ENCODE measurements at regions not wholly inside any gene's neighbourhood (a gene's known extent, or its start where the extent isn't known, plus 50 kb on each side); places are given as distances from the start of the nearest gene placed in this dataset.

DNA sequence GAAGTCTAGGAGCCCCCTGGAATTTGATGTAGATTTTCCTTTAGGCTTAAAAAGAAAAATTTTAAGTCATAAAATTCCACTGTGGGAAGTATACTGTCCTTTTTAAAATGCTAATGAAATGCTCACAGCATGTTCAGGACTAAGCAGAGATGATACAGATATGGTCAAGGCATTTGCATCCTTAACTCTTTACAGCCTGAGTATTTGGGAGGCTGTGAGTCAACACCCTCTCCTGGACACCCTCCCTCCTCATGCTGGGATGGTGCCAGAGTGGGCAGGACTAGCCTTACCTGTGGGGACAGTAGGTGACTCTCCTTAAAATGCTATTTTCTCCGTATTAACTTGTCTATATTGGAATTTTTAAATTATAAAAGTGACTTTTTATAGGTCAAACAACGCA is 197.4 kb upstream of the ELL2 start:
- no peaks in the 10 kb centered on the region for H3K36me3 Mint-ChIP-seq (ENCODE audit: low read depth)
- H3K4me1 Mint-ChIP-seq (ENCODE audit: low read depth), result no peaks in the 10 kb centered on the region
- no peak overlapping the region for H3K27ac Mint-ChIP-seq
- no peaks in the 10 kb centered on the region for H3K9me3 Mint-ChIP-seq
- H3K27me3 Mint-ChIP-seq (ENCODE audit: low read depth), result peaks cover 10% of the 10 kb centered on the region
- no peak for DNase-seq (ENCODE audit: low spot score)
- no peak overlapping the region for H3K4me3 Mint-ChIP-seq

DNA sequence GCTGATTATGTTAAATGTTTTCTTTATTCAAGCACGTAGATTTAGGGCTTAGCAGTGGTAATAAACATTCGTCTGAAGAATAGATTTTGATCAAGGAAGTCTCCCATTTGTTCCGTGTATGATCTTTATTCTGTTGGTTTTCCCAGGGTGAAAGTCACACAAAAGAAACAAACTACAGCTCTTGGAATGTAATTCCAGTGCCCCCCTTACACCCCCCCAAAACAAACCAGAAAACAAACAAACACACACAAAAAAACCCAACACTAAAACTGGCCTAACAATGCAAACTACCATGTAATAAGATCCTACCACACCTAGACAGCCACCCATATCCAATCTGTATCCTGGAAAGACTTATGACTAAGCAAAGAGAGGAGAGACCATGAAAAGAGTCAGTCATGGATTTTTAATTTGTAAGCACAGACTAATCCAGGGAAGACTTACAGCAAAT is 196.2 kb upstream of the ELL2 start:
- Mint-ChIP-seq H3K9me3 (no peaks in the 10 kb centered on the region), H3K36me3 (ENCODE audit: low read depth) (no peaks in the 10 kb centered on the region), H3K27ac (no peak overlapping the region), H3K4me1 (ENCODE audit: low read depth) (no peaks in the 10 kb centered on the region), H3K4me3 (no peak overlapping the region), H3K27me3 (ENCODE audit: low read depth) (peaks cover 10% of the 10 kb centered on the region)
- no peak for DNase-seq (ENCODE audit: low spot score)

DNA sequence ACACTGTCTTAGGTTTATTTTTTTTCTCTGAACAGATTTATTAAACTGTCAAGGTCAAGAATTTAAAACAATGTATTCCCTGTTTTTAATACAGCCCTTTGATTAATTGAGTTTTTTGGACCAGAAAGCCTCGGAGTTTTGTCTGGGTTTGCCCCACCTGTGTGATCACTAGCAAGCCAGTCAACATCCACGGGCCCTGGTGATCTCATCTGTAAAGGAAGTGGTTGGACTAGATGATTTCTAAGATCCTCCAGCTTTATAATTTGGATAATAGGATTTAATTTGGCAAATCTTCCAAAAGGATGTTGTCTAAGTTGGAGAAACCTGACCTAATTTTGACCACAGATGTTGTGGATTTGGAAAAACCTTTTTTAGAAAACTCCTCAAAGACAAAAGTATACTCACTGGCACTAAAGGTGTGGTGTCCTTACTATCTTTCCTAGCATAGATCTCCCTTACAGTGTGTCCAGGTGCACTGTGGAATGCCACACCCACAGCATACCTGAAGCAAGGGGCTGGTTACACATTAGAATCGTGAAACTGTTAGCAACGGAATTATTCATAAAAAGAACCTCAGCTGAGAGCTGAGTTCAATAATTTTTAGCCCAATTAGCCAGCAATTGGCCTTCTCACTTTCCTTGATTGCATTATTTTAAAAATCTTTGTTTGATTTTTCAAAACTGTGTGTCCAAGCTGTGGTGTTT is 195.6 kb upstream of the ELL2 start:
- Mint-ChIP-seq H3K9me3 (no peaks in the 10 kb centered on the region), H3K27me3 (ENCODE audit: low read depth) (peaks cover 10% of the 10 kb centered on the region), H3K4me3 (no peak overlapping the region), H3K36me3 (ENCODE audit: low read depth) (no peaks in the 10 kb centered on the region), H3K4me1 (ENCODE audit: low read depth) (no peaks in the 10 kb centered on the region), H3K27ac (no peak overlapping the region)
- DNase-seq (ENCODE audit: low spot score), result no peak

DNA sequence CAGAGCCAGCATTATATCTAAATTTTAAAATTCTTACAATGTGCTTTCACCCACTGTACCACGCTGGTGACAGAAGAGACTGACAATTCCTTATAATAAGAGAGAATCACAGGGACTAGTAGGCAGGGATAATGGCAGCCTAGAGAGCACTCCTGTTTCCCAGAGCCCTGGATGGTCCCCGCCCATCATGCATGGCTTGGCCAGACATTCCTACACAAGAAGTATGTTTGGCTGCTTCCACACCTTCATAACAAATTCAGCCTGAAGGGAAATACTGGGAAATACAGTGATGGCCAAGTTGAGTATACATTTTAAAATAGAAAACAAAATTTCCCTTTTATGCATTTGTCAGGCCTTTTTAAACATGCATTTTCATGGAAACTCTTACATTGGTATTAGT is 193.5 kb upstream of the ELL2 start:
- no peak overlapping the region for H3K4me3 Mint-ChIP-seq
- H3K4me1 Mint-ChIP-seq (ENCODE audit: low read depth), result no peaks in the 10 kb centered on the region
- no peak overlapping the region for H3K27ac Mint-ChIP-seq
- H3K36me3 Mint-ChIP-seq (ENCODE audit: low read depth), result no peaks in the 10 kb centered on the region
- H3K27me3 Mint-ChIP-seq (ENCODE audit: low read depth), result peaks cover 3% of the 10 kb centered on the region
- no peak for DNase-seq (ENCODE audit: low spot score)
- no peaks in the 10 kb centered on the region for H3K9me3 Mint-ChIP-seq

DNA sequence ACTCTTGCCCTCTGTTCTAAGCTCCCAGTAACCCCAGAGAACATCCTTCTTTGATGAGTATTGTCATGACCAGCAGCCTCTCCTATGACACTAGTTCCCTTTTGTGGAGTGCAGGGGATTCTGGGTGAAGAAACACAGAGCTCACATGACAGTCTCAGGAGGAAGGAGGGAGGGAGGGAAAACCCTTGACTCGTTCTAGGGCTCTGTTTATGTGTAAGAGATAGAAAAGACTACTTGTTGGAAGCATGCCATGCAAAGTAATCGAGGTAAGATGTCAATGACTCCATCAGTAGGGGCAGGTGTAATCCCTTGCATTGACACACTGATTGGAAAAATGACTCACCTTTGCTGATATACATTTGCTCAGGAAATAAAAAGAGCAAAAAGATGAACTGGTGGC is 190.2 kb upstream of the ELL2 start:
- Mint-ChIP-seq H3K4me1 (ENCODE audit: low read depth) (no peaks in the 10 kb centered on the region), H3K4me3 (no peak overlapping the region), H3K27me3 (ENCODE audit: low read depth) (no peaks in the 10 kb centered on the region), H3K27ac (no peak overlapping the region), H3K9me3 (no peaks in the 10 kb centered on the region), H3K36me3 (ENCODE audit: low read depth) (no peaks in the 10 kb centered on the region)
- DNase-seq (ENCODE audit: low spot score), result no peak

DNA sequence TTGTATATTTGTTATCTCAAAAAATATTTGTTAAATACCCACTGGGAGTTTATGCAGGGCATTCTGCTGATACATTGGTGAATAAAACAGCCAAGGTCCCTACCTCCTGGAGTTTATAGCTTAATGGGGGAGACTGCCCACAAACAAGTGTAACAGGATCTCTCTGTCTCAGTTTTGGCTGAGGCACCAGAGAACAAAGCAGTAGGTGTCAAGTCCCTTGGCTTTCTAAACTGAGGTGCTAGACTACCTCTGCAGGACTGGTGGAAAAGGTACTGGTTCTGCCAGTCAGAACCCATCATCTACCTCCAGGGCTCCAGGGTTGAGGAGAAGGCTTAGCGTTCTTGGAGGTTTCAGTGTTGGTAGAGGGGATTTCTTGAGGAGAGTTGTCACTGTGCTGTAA is 188.4 kb upstream of the ELL2 start:
- H3K4me3 Mint-ChIP-seq, result no peak overlapping the region
- no peak overlapping the region for H3K27ac Mint-ChIP-seq
- no peaks in the 10 kb centered on the region for H3K36me3 Mint-ChIP-seq (ENCODE audit: low read depth)
- no peak for DNase-seq (ENCODE audit: low spot score)
- no peaks in the 10 kb centered on the region for H3K27me3 Mint-ChIP-seq (ENCODE audit: low read depth)
- H3K4me1 Mint-ChIP-seq (ENCODE audit: low read depth), result peaks cover 3% of the 10 kb centered on the region
- no peaks in the 10 kb centered on the region for H3K9me3 Mint-ChIP-seq

DNA sequence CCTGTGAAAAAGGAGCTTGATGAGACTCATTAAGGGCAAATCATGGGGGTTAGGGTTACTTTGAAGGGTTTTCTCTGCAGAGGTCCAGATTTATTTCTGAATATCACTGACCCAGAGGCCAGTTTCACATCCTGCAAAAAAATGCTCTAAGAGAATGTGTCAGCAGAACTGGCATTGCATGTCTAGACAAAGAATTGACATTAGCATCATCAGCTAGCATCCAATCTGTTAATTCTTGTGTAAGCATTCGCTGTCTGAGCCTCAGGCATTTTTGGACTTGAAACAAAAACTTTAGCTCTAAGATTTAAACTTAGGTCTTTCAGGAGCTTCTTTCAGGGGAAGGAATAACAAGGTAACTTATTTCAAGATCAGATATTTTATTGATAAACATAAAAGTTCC is 187.9 kb upstream of the ELL2 start:
- Mint-ChIP-seq H3K4me3 (no peak overlapping the region), H3K9me3 (no peaks in the 10 kb centered on the region), H3K27ac (no peak overlapping the region), H3K27me3 (ENCODE audit: low read depth) (no peaks in the 10 kb centered on the region), H3K36me3 (ENCODE audit: low read depth) (no peaks in the 10 kb centered on the region), H3K4me1 (ENCODE audit: low read depth) (peaks cover 3% of the 10 kb centered on the region)
- no peak for DNase-seq (ENCODE audit: low spot score)

DNA sequence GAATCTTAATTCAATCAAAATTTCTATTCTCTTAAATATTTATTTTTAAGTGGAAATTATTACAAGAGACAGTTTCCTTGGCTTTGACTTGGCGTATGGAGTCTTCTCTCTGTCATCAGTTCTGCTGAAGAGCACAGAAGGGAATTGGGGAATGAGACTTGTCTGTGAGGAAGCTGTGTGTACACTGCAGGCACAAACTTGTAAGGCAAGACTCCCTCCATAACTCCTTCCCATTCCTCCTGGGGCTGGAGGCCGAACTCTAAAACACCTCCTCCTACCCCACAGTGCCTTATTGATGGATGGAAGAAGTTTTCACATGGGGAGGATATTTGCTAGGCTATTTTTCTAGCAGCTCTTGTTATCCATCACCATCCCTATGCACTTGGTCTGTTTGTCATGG is 187.4 kb upstream of the ELL2 start:
- no peaks in the 10 kb centered on the region for H3K36me3 Mint-ChIP-seq (ENCODE audit: low read depth)
- H3K27ac Mint-ChIP-seq, result no peak overlapping the region
- H3K27me3 Mint-ChIP-seq (ENCODE audit: low read depth), result no peaks in the 10 kb centered on the region
- no peaks in the 10 kb centered on the region for H3K9me3 Mint-ChIP-seq
- no peak overlapping the region for H3K4me3 Mint-ChIP-seq
- H3K4me1 Mint-ChIP-seq (ENCODE audit: low read depth), result peaks cover 3% of the 10 kb centered on the region
- no peak for DNase-seq (ENCODE audit: low spot score)

DNA sequence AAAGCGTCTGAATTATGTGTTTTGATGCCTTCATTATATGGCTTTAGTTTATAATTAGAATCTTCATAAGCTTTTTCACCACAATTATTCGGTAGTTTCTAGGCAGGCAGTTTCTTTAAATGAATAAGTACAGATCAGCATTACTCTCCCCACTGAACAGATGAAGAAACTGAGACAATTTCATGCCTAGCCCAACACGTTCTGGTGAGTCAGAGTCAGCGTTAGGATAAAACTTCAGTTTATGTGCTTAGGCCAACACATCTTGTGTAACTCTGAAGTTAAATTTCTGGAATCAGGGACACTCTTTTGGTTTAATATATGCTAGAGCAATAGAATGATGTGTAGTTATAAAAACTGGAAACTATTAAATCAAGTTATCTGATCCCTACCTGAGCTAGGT is 186.7 kb upstream of the ELL2 start:
- Mint-ChIP-seq H3K4me1 (ENCODE audit: low read depth) (peaks cover 3% of the 10 kb centered on the region), H3K4me3 (no peak overlapping the region), H3K27me3 (ENCODE audit: low read depth) (no peaks in the 10 kb centered on the region), H3K9me3 (no peaks in the 10 kb centered on the region), H3K36me3 (ENCODE audit: low read depth) (no peaks in the 10 kb centered on the region), H3K27ac (no peak overlapping the region)
- DNase-seq (ENCODE audit: low spot score), result no peak

DNA sequence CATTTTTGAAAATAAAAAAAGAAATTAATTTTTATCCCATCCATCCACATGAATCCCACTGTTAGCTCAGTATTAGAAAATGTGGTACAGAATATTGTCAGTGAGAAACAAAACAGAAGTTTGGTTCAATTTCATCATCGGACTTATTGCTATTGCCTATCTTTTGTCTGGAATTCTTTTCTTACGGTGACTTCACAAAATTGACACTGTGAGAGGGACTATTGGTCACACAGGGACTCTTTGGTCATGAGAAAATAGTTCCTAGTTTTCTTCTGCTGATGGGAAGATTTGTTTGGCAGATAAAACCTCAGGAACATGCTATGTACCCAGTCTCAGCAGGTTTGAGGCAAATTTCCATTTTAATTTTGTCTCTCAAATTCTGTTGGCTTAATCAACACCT is 186.2 kb upstream of the ELL2 start:
- Mint-ChIP-seq H3K36me3 (ENCODE audit: low read depth) (no peaks in the 10 kb centered on the region), H3K4me3 (no peak overlapping the region), H3K27me3 (ENCODE audit: low read depth) (no peaks in the 10 kb centered on the region), H3K4me1 (ENCODE audit: low read depth) (peaks cover 3% of the 10 kb centered on the region), H3K9me3 (no peaks in the 10 kb centered on the region), H3K27ac (no peak overlapping the region)
- DNase-seq (ENCODE audit: low spot score), result no peak

DNA sequence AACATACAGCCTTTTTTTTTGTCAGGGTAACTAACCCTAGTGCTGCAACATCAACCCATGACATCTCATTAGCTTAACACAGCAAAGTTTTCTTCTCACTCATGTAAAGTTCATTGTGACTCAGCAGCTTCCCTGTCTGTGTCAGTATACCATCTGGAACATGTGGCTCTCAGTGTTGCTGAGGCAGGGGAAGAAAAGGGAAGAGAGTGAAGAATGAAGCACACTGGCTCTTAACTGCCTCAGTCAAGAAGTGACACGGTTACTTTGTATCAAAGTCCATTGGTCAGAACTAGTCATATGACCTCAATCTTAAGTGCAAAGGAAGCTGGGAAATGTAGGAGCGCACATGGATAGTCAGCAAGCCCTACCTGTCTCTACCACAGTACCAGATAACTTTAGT is 185.0 kb upstream of the ELL2 start:
- no peak for DNase-seq (ENCODE audit: low spot score)
- H3K4me1 Mint-ChIP-seq (ENCODE audit: low read depth), result peaks cover 3% of the 10 kb centered on the region
- no peak overlapping the region for H3K4me3 Mint-ChIP-seq
- H3K27ac Mint-ChIP-seq, result no peak overlapping the region
- no peaks in the 10 kb centered on the region for H3K36me3 Mint-ChIP-seq (ENCODE audit: low read depth)
- no peaks in the 10 kb centered on the region for H3K27me3 Mint-ChIP-seq (ENCODE audit: low read depth)
- no peaks in the 10 kb centered on the region for H3K9me3 Mint-ChIP-seq

DNA sequence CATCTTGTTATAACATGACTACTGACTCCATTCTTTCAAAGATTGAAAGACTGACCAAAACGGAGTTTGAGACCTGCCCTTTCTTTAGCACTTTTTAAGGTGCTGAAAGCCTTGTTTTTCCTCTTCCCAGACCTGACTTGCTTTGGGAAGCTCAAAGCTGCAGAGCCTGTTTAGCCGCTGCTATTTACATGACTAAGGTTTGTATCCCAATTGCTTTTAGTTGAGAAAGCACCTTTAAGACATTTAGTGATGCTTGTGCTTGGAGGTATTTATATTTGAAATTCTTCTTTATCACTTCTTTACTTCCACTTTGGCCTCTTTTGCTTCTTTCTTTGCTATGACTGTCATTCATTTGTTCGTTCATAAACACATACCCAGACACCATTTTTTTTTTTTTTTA is 182.6 kb upstream of the ELL2 start:
- H3K36me3 Mint-ChIP-seq (ENCODE audit: low read depth), result no peaks in the 10 kb centered on the region
- H3K9me3 Mint-ChIP-seq, result no peaks in the 10 kb centered on the region
- DNase-seq (ENCODE audit: low spot score), result no peak
- H3K27ac Mint-ChIP-seq, result no peak overlapping the region
- H3K4me3 Mint-ChIP-seq, result no peak overlapping the region
- peaks cover 3% of the 10 kb centered on the region for H3K4me1 Mint-ChIP-seq (ENCODE audit: low read depth)
- no peaks in the 10 kb centered on the region for H3K27me3 Mint-ChIP-seq (ENCODE audit: low read depth)

DNA sequence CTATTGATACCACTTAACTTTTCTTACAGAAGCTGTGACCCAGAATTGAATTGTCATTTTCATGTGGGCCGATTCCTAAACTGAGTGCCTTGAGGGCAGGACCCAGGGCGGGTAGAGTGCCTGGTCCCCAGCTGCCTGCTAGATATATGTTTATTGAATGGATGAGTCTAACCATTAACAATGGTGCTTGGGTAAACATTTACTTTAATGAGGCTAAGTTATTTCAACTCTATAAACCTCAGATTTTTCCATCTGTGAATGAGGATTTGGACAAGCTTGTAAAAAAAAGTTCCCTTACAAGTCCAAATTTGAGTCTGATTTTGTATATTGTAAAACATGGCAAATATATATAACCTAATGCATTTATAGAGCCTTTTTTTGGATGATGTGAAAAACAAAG is 181.8 kb upstream of the ELL2 start:
- peaks cover 3% of the 10 kb centered on the region for H3K4me1 Mint-ChIP-seq (ENCODE audit: low read depth)
- H3K36me3 Mint-ChIP-seq (ENCODE audit: low read depth), result no peaks in the 10 kb centered on the region
- no peak overlapping the region for H3K4me3 Mint-ChIP-seq
- no peaks in the 10 kb centered on the region for H3K27me3 Mint-ChIP-seq (ENCODE audit: low read depth)
- DNase-seq (ENCODE audit: low spot score), result no peak
- H3K27ac Mint-ChIP-seq, result no peak overlapping the region
- H3K9me3 Mint-ChIP-seq, result no peaks in the 10 kb centered on the region

DNA sequence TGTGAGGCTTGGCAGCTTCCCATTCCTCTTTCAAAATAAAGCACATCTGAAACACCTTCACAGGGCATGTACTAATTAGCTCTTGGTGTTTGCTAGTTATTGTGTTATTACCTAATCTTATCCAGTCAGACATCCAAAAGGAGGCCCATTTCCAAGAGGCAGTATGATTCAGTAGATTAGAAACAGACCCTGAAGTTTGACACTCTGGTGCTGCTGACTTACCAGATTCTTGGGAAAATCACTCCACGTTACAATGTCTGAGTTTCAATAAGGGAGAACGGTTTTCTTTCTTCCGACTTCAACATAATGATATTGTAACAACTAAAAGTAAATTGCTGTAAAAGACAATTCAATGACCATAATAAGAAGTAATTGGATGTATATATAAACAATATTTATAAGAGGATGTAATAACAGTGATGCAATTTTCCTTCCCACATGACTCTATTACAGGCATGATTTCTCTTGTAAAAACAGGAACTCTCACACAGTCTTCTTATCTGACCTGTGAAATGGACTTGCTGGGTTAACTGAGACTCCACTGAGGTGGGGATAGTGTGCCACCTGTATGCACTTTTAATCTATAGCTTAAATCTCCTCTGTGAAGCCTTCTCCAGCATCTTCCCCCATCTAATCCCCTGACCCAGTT is 181.3 kb upstream of the ELL2 start:
- no peak for DNase-seq (ENCODE audit: low spot score)
- no peak overlapping the region for H3K27ac Mint-ChIP-seq
- H3K36me3 Mint-ChIP-seq (ENCODE audit: low read depth), result no peaks in the 10 kb centered on the region
- H3K4me3 Mint-ChIP-seq, result no peak overlapping the region
- H3K9me3 Mint-ChIP-seq, result no peaks in the 10 kb centered on the region
- H3K4me1 Mint-ChIP-seq (ENCODE audit: low read depth), result peaks cover 3% of the 10 kb centered on the region
- H3K27me3 Mint-ChIP-seq (ENCODE audit: low read depth), result no peaks in the 10 kb centered on the region

All from T-helper 2 cell treated with Interferon-gamma antibody and Interleukin-4, amounts not matched to agents 5 μg/mL and 100 μg/mL, for 36 hours (primary cell).